Colonic mucosa (tissue), 4 donors: ENCODE measurements at regions not wholly inside any gene's neighbourhood (a gene's known extent, or its start where the extent isn't known, plus 50 kb on each side); places are given as distances from the start of the nearest gene placed in this dataset.
"Not testable (repeated sequence)": the region's sequence is repeated elsewhere in the genome, so short reads cannot be mapped to it uniquely, and the experiment has no call there.

ENCODE experiments used
- DNase-seq: peaks from one replicate; pipeline ENCODE4 v3.0.0-alpha.2; 2020
- H3K27ac ChIP-seq: fragments of 200-600 bp; one replicate; pipeline ENCODE4 v1.8.0; 2021
- H3K27me3 ChIP-seq: fragments of 200-600 bp; one replicate; pipeline ENCODE4 v1.8.0; 2021
- H3K36me3 ChIP-seq: fragments of 200-600 bp; one replicate; pipeline ENCODE4 v1.8.0; 2021
- H3K4me1 ChIP-seq: fragments of 200-600 bp; one replicate; pipeline ENCODE4 v1.8.0; 2021; ENCODE audit warnings: mild to moderate bottlenecking
- H3K4me3 ChIP-seq: fragments of 200-600 bp; one replicate; pipeline ENCODE4 v1.8.0; 2021
- H3K9ac ChIP-seq, 2 donors: one replicate each; pipeline ENCODE4 v1.7.0; 2013; ENCODE audit warnings: control low read depth in 2 of 2, low read depth in 2 of 2, low read length in 2 of 2
- H3K9me3 ChIP-seq: fragments of 200-600 bp; one replicate; pipeline ENCODE4 v1.8.0; 2021
- CTCF ChIP-seq: fragments of 200-600 bp; IDR thresholded peaks from one replicate; pipeline ENCODE4 v1.8.0; 2022; ENCODE audit warnings: antibody characterized with exemption, mild to moderate bottlenecking
- intact Hi-C: fragments of 100-400 bp; cut with DNase I; formaldehyde crosslinking; loops from one replicate; pipeline ENCODE4 v1.14.1; 2022
- donor health status: healthy.
- donor health status: DM: no; HTN: no; CAD: no.
- donor health status: DM: no; HTN: no; CAD: no.

- DNase-seq = no peak
- Histone ChIP-seq H3K36me3 (no peaks in the 10 kb centered on the region), H3K27me3 (no peaks in the 10 kb centered on the region), H3K4me1 (no peaks in the 10 kb centered on the region), H3K9me3 (no peaks in the 10 kb centered on the region), H3K4me3 (no peak overlapping the region), H3K27ac (no peak overlapping the region), H3K9ac (no peak overlapping the region)
- TF ChIP-seq CTCF = no peak
- intact Hi-C loops = no loop called here
Measured at GRCh38 chr1:78743626-78744025, 94.0 kb downstream of the IFI44 start.

GRCh38 chr1:78745111-78745510 is 95.5 kb downstream of the IFI44 start:
- Histone ChIP-seq H3K27ac (no peak overlapping the region), H3K4me1 (no peaks in the 10 kb centered on the region), H3K9me3 (no peaks in the 10 kb centered on the region), H3K4me3 (no peak overlapping the region), H3K9ac (no peak overlapping the region), H3K36me3 (no peaks in the 10 kb centered on the region), H3K27me3 (no peaks in the 10 kb centered on the region)
- TF ChIP-seq CTCF = no peak
- no peak for DNase-seq
- intact Hi-C loops = no loop called here

GRCh38 chr1:78753679-78754078 is 104.0 kb downstream of the IFI44 start:
- H3K4me1 ChIP-seq, H3K27me3 ChIP-seq, H3K9ac ChIP-seq, H3K9me3 ChIP-seq, H3K4me3 ChIP-seq, H3K36me3 ChIP-seq, intact Hi-C loops, H3K27ac ChIP-seq, DNase-seq: not testable (repeated sequence)

- Histone ChIP-seq H3K4me1 (no peaks in the 10 kb centered on the region), H3K36me3 (no peaks in the 10 kb centered on the region), H3K27me3 (no peaks in the 10 kb centered on the region), H3K9ac (no peak overlapping the region), H3K27ac (no peak overlapping the region), H3K9me3 (no peaks in the 10 kb centered on the region), H3K4me3 (no peak overlapping the region)
- no peak for DNase-seq
- intact Hi-C loops = no loop called here
- TF ChIP-seq CTCF = no peak
Measured at GRCh38 chr1:78755986-78756385, 106.4 kb downstream of the IFI44 start.

- Histone ChIP-seq H3K4me3 (no peak overlapping the region), H3K4me1 (no peaks in the 10 kb centered on the region), H3K27ac (no peak overlapping the region), H3K9me3 (no peaks in the 10 kb centered on the region), H3K27me3 (no peaks in the 10 kb centered on the region), H3K9ac (no peak overlapping the region), H3K36me3 (no peaks in the 10 kb centered on the region)
- no peak for TF ChIP-seq CTCF
- intact Hi-C loops = no loop called here
- DNase-seq = no peak
Measured at GRCh38 chr1:78758506-78758905, 108.9 kb downstream of the IFI44 start.

GRCh38 chr1:78759881-78760280 is 110.2 kb downstream of the IFI44 start:
- no peaks in the 10 kb centered on the region for H3K9me3 ChIP-seq
- no peak overlapping the region for H3K9ac ChIP-seq
- H3K27me3 ChIP-seq = no peaks in the 10 kb centered on the region
- TF ChIP-seq CTCF = no peak
- H3K4me3 ChIP-seq = no peak overlapping the region
- intact Hi-C loops = no loop called here
- H3K36me3 ChIP-seq = no peaks in the 10 kb centered on the region
- no peaks in the 10 kb centered on the region for H3K4me1 ChIP-seq
- H3K27ac ChIP-seq = no peak overlapping the region
- DNase-seq = no peak
